Fibroblast of skin of scalp (primary cell): ENCODE measurements at regions not wholly inside any gene's neighbourhood (a gene's known extent, or its start where the extent isn't known, plus 50 kb on each side); places are given as distances from the start of the nearest gene placed in this dataset.
"Not testable (repeated sequence)": the region's sequence is repeated elsewhere in the genome, so short reads cannot be mapped to it uniquely, and the experiment has no call there.

Source experiments
- DNase-seq: peaks from one replicate; pipeline ENCODE4 v3.0.0-alpha.2; 2013

DNA sequence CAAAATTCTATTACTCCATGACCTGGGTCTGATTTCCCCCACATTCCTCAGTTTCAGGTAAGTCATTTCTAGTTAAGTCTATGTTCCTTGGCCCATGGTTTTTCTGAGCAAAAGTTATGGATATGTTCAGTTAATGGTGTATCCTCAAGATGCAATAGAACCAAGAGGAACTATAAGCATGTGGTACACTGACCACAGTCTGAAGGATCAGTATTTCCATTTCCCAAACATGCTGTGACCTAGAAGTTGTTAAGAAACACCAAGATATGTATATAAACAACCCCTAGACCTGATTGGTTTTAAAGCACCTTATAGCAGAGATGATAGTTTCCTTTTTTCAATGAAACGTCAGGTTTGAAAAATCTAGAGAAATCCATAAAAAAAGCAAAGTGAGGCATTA is 94.2 kb upstream of the ABCB5 start:
- DNase-seq: no peak

DNA sequence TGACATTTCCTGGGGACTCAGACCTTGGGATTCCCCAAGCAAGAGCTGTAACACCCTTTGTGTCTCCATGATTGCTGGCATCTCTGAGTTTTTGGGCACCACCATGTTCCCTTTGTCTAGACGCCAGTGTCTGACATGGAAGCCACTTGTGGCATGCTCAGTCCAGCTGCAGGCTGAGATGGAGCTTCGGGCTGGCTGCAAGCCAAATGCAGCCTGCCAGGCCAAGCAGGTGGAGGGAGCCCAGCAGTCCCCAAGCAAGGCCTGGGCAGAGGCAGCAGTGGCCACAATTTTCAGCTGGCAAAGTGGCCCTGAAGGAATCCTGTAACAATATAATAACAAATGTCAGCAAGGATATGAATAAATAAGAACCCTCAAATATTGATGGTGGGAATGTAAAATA is 86.2 kb upstream of the ABCB5 start:
- no peak for DNase-seq

DNA sequence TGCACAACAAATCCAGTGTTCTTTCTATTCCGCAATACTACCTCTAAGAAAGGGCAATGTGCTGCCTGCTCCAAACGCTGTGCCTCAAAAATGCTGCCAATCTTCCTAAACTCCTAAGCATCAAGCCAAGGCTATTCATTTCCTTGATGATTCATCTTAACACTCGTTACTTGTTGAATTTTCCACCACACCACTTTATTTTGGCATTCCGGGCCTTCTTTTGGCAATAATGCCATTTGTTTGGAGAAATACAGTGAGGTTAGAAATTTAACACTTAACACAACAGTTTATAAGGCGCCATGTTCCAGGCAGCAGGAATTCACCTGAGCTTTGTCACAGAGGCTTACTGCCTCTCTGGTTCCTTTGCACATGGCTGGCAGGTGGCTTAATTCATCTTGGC is 82.6 kb upstream of the ABCB5 start:
- no peak for DNase-seq

DNA sequence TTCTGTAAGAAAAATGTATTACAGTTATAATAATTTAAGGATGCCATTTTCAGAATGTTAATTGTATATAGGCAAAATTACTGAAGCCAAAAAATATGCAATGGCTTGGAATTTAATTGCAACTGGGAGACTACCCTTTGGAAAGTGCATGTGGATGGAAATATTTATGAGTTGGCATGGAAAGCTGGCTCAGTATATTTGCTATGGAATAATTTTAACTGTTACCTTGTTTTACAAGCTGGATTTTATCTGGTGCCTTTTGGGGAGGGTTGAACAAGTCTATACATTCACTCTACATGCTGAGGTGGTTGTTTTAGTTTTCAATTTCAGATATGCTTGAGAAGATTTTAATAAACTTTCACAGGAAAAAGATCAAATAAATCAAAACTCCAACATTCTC is 80.9 kb upstream of the ABCB5 start:
- no peak for DNase-seq

DNA sequence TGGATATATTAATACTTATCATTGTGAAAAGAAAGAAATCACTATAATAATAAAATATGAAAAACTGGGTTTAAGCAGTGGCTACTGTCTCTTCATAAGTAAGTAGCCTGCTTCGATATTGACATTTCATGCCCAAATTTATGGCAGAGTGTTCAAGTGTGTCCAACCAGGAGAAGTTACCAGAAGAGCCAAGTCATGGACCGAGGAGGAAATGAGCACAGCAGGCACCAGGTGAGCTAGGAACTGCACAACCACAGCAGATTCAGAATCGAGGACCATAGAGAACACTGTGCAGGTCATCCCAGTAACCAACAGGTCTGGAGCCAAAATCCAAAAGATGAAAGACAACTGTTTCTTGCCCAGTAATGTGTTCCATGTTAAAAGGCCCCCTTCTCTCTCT is 79.9 kb upstream of the ABCB5 start:
- no peak for DNase-seq

DNA sequence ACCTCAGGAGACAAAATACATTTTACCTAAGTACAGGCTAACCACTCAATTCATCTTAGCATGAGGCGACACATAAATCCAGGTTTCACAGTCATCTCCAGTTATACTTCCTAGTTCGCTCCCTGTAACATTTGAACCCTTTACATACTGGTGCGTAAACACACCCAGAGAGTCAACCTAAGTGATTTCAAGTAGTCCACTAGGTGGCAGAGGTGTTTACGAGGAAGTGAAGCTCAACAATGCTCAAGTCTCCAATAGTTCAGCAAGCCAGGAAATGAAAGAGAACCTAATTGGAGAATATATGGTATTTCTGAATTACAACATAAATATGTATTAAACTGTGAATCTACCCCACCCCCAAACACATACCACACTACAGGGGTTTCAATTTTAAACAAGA is 76.3 kb upstream of the ABCB5 start:
- no peak for DNase-seq

DNA sequence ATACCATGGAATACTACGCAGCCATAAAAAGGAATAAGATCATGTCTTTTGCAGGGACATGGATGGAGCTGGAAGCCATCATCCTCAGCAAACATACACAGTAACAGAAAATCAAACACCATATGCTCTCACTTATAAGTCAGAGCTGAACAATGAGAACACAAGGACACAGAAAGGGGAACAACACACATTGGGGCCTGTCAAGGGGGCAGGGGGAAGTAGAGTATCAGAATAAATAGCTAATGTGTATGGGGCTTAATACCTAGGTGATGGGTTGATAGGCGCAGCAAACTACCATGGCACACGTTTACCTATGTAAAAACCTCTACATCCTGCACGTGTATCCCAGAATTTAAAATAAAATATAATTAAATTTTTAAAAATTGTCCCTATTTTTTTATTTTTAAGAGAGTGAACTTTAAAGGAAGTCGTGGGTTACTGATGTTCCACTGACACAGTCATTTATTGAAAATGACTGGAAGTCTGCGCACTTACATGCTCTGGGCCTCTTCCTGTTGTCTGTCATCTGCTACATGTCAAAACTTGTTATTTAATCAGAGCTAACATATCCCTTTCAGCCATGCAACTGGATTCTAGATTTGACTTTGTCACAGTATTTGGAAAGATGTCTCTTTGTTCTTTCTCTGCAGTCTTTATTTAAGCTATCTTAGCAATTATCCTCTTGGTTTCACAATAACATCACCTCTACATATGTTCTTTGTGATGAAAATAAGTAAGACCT is 73.7 kb upstream of the ABCB5 start:
- DNase-seq: no peak

DNA sequence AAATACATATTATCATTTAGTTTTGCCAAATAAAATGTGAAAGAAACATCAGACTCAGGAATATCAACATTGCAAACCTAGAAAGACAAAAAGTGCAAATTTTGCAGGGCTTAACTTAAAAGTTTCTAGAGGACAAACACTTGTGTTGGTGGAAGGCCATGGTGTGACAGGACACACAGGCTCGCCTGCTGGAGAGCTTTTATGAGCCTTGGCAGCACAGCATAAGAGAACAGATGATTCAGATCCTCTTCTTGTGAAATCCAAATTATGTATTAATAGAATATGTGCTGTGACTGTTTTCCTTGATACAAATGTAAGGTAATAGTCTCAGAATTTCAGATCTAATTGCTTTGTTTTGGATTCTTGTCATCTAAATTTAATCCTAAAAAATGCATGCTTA is 72.9 kb upstream of the ABCB5 start:
- no peak for DNase-seq

DNA sequence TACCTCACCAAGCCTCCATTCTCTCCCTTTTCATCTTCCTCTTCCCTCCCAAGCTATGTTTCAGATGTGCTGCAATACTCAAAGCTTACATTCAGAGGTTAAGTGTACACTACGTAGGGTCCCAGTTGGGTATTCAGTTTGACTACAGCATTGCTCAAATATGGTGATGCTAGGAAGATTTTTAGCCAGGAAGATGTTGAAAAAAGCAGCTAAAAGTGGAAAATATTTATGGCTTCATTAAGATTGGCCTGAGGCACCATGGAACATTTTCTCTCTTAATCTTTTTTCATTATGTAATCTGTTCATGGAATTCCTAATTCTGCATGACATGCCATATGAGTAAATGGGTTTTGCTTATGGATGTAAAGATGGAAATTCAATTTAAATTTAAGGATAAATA is 72.0 kb upstream of the ABCB5 start:
- DNase-seq: no peak

DNA sequence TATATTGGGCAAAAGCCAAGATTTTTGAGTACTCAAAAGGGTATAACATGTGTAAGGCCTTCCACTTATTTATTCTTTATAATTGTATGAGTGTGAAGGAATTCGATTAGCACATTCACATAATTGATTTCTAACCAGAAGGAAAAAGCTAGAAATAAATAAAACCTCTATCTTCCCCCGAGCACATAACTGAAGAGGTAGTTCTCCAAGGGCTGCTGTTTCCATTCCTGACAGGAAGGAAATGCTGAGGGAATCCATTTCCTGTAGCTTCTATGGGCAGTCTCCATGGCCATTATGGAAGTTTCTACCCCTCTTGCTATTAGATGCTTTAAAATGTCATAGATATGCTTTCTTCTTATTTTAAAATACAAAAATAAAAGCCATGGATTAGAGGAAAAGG is 70.5 kb upstream of the ABCB5 start:
- DNase-seq: no peak

DNA sequence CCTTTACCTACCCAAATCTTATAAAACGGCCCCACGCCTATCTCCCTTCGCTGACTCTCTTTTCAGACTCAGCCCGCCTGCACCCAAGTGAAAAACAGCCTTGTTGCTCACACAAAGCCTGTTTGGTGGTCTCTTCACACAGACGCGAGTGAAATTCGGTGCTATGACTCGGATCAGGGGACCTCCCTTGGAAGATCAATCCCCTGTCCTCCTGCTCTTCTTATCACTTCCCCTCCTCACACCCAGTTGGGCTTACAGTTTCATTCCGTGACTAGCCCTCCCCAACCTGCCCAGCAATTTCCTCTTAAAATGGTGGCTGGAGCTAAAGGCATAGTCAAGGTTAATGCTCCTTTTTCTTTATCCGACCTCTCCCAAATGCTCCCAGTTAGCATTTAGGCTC is 68.5 kb upstream of the ABCB5 start:
- not testable (repeated sequence) for DNase-seq

DNA sequence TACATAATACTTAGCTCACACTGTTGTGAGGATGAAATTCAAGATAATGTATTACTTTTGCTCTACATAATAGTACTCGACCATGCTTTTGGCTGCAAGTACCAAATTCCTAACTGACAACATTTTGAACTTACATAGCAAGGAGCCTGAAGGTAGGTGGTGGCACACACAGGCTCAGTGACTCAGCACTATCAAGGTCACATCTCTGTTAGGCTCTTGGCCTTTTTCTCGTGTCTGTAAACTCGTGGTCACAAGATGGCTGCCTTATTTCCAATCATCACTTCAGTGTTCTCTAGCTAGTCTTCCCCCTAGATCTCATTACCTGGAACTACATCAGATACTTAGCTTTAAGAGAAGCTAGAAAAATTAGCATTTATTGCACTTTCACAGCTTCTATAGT is 61.4 kb upstream of the ABCB5 start:
- DNase-seq: no peak

DNA sequence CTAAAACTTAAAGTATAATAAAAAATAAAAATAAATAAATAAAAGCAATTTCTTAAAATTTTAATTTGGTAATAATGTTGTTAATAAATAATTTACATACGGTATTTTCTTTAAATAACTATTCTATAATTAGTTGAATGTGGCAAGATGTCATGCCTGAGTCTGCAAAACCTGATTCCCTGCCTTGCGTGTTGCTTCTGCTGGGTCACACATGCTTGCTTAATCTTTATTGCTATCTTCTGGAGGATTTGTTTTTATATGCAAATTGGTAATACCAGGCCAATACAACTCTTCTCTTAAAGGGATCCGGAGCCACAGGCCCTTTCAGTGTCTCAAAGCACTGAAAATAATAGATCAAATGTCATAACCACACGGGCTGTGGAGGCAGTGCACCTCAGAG is 59.4 kb upstream of the ABCB5 start:
- DNase-seq: no peak

DNA sequence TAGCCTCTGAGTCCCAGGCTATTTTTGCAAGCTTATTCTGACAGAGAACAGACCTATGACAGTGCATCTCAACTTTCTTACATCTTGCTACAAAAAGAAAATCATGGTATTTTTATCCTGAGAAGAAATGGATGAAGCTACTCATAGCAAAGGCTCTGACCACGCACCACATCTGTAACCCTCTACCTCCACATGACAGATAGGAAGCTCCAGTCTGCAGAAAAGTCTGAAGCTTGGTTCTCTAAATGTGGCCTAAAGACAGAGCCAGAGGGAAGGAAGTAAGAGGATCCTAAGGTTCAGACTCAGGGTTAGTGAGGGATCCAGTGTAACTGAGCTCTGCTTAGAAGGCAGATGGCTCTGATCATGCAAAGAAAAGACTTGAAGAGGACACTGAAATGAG is 58.4 kb upstream of the ABCB5 start:
- DNase-seq: no peak

DNA sequence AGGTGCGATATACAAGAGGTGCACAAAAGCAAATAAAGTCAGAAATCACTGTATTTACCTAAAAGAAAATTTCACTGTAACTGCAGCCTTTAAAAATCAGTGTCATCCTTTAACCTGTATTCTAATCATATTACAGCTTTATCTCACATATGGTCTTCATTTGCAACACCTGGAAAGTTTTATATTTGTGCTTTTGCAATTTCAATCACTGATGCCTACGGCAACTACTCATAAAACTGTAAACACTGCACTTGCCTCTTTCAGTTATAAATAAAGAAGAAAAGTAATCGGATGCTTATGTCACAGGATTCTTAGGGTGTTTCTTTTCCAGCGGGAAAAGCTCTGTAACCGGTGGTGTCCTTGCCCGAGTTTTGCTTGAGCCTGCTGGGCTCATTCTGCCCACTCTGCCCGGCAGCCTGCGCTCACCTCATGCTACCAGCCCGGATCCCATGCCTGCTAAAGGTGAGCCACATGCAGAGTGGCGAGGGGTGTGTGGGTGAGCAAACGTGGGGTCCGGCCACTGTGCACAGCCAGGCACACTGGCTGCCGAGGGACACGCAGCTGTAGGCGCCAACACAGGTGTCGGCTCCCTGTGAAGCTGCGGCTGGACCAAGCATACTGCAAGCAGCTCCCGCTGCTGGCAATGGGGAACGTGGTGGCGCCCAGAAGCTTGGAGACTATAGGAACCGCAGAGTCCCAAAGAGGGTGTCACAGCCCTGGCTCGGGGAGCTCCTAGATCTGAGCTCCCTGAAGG is 56.3 kb upstream of the ABCB5 start:
- no peak for DNase-seq

DNA sequence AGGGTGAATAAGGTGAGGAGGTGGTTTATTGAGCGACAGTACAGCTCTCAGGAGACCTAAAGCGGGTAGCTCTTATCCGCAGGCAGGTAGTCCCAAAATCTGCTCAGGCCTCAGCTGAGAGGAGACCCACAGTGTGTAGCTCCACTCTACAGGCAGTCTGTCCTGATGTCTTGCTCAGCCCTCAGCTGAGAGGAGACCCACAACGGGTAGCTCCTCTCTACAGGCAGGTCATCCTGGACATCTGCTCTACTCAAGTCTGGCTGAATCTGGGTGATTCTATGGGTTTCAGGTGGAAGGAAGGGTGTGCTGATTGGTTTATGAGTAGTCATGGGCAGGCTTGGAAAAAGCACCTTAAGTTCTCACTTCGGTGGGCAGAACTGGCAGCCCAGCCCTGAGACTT is 55.6 kb upstream of the ABCB5 start:
- no peak for DNase-seq

DNA sequence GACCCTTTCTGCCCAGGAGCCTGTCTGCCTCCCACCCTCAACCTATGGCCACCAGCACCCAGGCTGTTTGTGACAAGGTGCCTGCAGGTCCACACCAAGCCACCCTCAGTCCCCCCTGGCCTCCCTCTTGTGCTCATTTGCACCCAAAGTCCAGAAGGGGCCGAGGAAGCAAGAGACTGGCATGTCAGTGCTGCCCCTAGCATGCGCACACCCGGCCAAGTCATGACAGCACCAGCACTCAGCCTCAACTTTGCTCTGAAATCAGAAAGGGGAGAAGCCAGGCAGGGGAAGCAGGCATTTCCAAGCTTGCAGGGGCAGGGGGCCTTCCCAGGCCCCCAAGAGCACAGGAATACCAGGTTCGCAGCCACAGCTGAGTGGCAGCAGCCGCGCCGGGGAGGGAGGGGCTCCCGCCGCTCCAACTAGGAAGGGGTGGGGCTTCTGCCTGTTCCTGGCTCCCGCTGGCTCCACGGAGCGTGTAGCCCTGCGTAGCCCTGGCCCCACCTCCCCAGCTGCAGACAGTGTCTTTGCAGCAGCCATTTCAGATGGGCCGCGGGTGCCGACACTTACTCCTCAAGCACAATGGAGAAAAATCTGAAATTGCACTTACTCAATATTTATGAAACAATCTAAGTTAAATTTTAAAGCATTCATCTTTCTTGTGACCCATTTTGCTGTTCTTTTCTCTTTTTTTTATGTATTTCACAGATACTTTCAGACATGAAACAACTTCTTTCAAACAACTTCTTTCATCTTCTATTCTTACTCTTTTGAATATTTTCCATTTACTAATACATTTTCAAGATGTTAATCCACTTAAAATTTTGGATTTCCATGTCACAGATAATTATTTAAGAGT is 54.9 kb upstream of the ABCB5 start:
- no peak for DNase-seq

DNA sequence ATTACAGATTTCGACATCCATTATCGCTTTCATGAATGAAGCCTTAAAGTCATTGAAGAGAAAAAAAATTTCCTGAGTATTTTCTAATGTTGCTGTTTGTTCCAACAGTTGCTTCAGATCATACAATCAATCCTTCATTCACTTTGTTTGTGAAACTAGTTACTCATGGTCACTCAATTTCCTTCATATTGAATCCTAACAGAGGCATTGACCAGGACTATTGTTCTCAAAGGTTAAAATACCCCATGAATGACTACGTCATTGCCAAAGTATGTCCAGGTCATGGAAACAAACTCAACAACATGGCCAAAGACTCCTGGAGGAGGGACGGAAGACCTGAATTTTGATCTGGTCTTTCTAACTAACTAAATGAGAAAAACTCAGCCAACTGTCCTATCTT is 54.0 kb upstream of the ABCB5 start:
- no peak for DNase-seq

DNA sequence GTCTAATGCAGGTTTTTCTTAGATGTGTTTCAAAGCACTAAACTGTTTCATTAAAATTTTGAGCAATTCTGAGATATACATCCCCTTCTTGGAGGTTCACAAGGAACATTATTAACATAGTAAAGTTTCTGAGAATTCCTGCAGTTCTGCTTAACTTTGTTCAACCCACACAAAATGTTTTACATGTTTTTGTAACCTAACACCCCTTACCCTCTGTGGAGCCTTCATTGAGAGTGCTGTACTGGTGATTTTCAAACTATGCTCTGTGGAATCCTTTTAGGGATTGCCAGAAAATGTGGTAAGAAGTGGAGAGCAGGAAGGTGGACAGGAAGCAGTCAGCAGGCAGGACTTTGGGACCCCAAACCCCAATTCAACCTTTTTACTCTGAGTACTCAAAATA is 53.6 kb upstream of the ABCB5 start:
- no peak for DNase-seq

DNA sequence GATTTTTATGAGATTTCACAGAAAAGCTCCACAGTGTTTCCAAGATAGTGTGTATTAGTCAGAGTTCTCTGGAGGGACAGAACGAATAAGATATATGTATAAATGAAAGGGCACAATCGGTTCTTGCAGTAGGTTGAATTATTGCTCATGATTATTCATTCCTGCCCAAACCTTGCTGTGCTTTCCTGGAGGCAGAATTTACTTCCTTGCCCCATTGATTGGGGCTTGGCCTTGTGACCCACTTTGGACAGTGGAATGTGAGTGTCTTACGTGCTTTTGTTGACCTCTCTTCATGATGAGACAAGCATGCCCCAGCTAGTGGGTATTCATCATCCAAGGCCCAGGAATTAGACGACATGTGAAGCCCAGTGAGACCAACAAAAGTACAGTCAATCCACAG is 53.0 kb upstream of the ABCB5 start:
- no peak for DNase-seq
